NCI-H2196 (cell line): ENCODE measurements at regions not wholly inside any gene's neighbourhood (a gene's known extent, or its start where the extent isn't known, plus 50 kb on each side); places are given as distances from the start of the nearest gene placed in this dataset.

Source experiments
- DNase-seq: peaks from one replicate; lab custom pipeline; 2025; ENCODE audit not compliant: unreplicated experiment; lab: John Stamatoyannopoulos, UW

- DNase-seq: no peak
These were observed 131.1 kb upstream of the COL21A1 start for GRCh38 chr6:56378507-56378906.

GRCh38 chr6:56377295-56377694, 129.9 kb upstream of the COL21A1 start:
- DNase-seq: no peak

- DNase-seq: no peak
These were observed 128.4 kb upstream of the COL21A1 start for GRCh38 chr6:56375806-56376205.

GRCh38 chr6:56374841-56375369, 127.5 kb upstream of the COL21A1 start:
- DNase-seq: no peak

- no peak for DNase-seq
These were observed 125.1 kb upstream of the COL21A1 start for GRCh38 chr6:56372406-56372995.

GRCh38 chr6:56370561-56371211, 123.3 kb upstream of the COL21A1 start:
- peak; percentile 63 for DNase-seq

- no peak for DNase-seq
These were observed 122.8 kb upstream of the COL21A1 start for GRCh38 chr6:56370127-56370540.

- DNase-seq: no peak
These were observed 121.1 kb upstream of the COL21A1 start for GRCh38 chr6:56368491-56368890.

- DNase-seq: no peak
These were observed 118.9 kb upstream of the COL21A1 start for GRCh38 chr6:56366141-56366852.

GRCh38 chr6:56364827-56365339, 117.5 kb upstream of the COL21A1 start:
- no peak for DNase-seq

- DNase-seq: no peak
These were observed 117.0 kb upstream of the COL21A1 start for GRCh38 chr6:56364431-56364826.

GRCh38 chr6:56363796-56364430, 116.5 kb upstream of the COL21A1 start:
- DNase-seq: no peak

- no peak for DNase-seq
These were observed 114.4 kb upstream of the COL21A1 start for GRCh38 chr6:56361812-56362211.

- DNase-seq: peak; percentile 65
These were observed 112.0 kb upstream of the COL21A1 start for GRCh38 chr6:56359201-56359899.

GRCh38 chr6:56357616-56358373, 110.4 kb upstream of the COL21A1 start:
- DNase-seq: no peak

GRCh38 chr6:56356426-56356825, 109.0 kb upstream of the COL21A1 start:
- DNase-seq: no peak

GRCh38 chr6:56353860-56354259, 106.5 kb upstream of the COL21A1 start:
- DNase-seq: no peak

GRCh38 chr6:56350628-56351260, 103.4 kb upstream of the COL21A1 start:
- DNase-seq: no peak

GRCh38 chr6:56349194-56349593, 101.8 kb upstream of the COL21A1 start:
- DNase-seq: no peak

GRCh38 chr6:56348578-56348977, 101.2 kb upstream of the COL21A1 start:
- DNase-seq: no peak
